Spinal cord (tissue), 9 donors: ENCODE measurements at regions not wholly inside any gene's neighbourhood (a gene's known extent, or its start where the extent isn't known, plus 50 kb on each side); places are given as distances from the start of the nearest gene placed in this dataset.
A peak's percentile ranks its signal among the peaks of the same experiment; 100 is the strongest.

Experiments
- DNase-seq, 6 donors: peaks; one replicate each; pipeline versions ENCODE4 v3.0.0 to v3.0.0-alpha.2; 2013 to 2015; ENCODE audit warnings: low spot score in 6 of 6, low read depth in 4 of 6
- H3K27ac ChIP-seq: one replicate; pipeline ENCODE4 v1.5.1; 2013; ENCODE audit warnings: low read depth, low read length, control low read depth
- H3K27me3 ChIP-seq: one replicate; pipeline ENCODE4 v1.6.1; 2013; ENCODE audit warnings: low read length; ENCODE audit not compliant: control insufficient read depth, insufficient read depth
- H3K36me3 ChIP-seq: one replicate; pipeline ENCODE4 v1.6.1; 2013; ENCODE audit warnings: low read length; ENCODE audit not compliant: control insufficient read depth, insufficient read depth
- H3K4me1 ChIP-seq: one replicate; pipeline ENCODE4 v1.6.1; 2013; ENCODE audit warnings: low read length; ENCODE audit not compliant: control insufficient read depth, insufficient read depth
- H3K4me3 ChIP-seq: one replicate; pipeline ENCODE4 v1.5.1; 2013; ENCODE audit warnings: low read depth, low read length, control low read depth
- H3K9me3 ChIP-seq: one replicate; pipeline ENCODE4 v1.6.1; 2013; ENCODE audit warnings: low read length; ENCODE audit not compliant: control insufficient read depth, insufficient read depth
- WGBS: methylation state at CpG from one replicate; pipeline ENCODE4 v1.1.5; 2013; ENCODE audit warnings: missing lambda C conversion rate; ENCODE audit not compliant: insufficient coverage; 5-methylcytosine and 5-hydroxymethylcytosine counted together
- donor health status: healthy.

DNA sequence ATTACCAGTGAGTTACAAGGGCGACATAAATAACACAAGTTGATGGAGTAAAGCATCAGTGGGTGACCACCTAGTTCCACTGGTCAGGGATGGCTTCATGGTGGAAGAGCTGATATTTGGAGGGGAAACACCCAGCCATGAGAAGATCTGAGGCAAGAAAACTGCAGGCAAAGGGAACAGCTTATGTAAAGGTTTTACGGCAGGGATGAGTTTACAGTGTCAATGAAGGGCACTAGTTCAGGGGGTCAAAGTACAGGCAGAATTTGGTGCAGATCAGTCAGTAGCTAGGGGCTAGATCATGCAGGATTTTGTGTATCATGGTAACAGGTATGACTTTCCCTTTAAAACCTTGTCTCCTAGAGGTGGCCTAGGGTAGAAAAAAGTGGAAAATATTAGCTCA lies 339.6 kb downstream of the PMP22 start:
- 93% methylated on average over 2 of the region's 2 CpGs for WGBS
- no peaks in the 10 kb centered on the region for H3K36me3 ChIP-seq

DNA sequence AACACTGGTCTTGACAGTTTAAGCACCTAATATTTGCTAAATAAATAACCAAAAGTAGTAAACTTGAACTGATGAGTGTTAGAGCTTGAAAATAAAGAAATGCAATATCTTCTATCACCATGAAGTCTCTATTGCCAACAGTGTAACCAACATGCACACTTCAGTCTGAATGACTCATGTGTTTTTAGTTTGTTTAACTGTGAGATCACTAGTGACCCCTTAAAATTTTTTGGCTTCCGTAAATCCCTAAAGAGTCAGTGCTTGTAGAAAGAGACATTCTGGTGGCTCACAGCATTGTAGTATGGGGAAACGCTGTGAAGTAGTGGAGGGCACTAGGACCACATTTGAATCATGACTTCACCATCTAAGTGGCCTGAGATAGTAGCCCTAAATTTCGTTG lies 341.1 kb downstream of the PMP22 start:
- WGBS = 100% methylated on average over 1 of the region's 3 CpGs
- no peak for DNase-seq
- H3K4me3 ChIP-seq = no peak overlapping the region
- H3K36me3 ChIP-seq = no peaks in the 10 kb centered on the region
- H3K9me3 ChIP-seq = no peaks in the 10 kb centered on the region
- no peaks in the 10 kb centered on the region for H3K4me1 ChIP-seq
- no peaks in the 10 kb centered on the region for H3K27me3 ChIP-seq
- H3K27ac ChIP-seq = no peak overlapping the region

More for the DNA sequence above, 339.6 kb downstream of the PMP22 start:
- Histone ChIP-seq H3K4me3 (no peak overlapping the region), H3K27ac (no peak overlapping the region), H3K27me3 (no peaks in the 10 kb centered on the region), H3K4me1 (no peaks in the 10 kb centered on the region), H3K9me3 (no peaks in the 10 kb centered on the region)
- no peak for DNase-seq

DNA sequence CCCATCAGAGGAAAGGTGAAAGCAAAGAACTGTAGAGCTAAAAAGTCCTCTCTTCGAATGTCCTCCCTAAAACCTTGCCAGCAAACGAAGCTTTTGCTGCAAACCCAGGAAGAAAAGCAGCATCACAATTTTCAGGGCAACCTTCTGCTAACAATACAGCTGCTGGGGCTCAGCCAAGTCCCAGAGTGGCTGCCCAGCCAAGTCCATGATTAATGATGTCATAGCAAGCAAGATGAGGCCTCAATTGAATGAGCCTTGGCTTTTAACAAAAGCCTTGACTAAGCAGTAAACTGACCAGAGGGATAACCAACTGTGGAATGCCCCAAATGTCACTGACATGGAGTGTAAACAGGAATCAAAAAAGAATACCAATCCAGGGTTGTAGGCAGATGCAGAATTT lies 342.7 kb downstream of the PMP22 start:
- no peaks in the 10 kb centered on the region for H3K27me3 ChIP-seq
- no peak overlapping the region for H3K4me3 ChIP-seq
- no peaks in the 10 kb centered on the region for H3K36me3 ChIP-seq
- peak overlapping the region; percentile 30 for H3K27ac ChIP-seq
- 43% methylated on average over 2 of the region's 2 CpGs for WGBS
- H3K4me1 ChIP-seq = no peaks in the 10 kb centered on the region
- peak in 4 of 6 donors; percentile 43 to 83 (median 66) for DNase-seq
- no peaks in the 10 kb centered on the region for H3K9me3 ChIP-seq

DNA sequence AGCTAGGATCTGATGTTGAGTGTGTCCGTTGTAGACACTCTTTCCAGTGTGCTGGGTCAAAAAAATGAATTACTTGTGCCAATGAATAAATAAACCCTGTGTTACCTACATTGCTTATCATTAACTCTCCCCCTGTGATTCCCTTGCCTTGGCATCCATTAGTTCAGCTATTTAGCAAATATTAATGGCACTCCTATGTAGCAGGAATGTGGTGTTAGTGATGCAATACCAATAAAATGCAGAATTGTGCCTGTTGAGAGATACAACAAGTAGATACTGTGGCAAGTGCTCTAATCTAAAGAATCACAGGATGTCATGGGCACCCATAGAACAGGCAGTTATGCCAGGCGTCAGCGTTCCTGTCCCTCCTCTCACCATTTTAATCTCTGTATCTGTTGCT lies 343.2 kb downstream of the PMP22 start:
- H3K9me3 ChIP-seq = no peaks in the 10 kb centered on the region
- H3K27ac ChIP-seq = peak overlapping the region; percentile 30

DNA sequence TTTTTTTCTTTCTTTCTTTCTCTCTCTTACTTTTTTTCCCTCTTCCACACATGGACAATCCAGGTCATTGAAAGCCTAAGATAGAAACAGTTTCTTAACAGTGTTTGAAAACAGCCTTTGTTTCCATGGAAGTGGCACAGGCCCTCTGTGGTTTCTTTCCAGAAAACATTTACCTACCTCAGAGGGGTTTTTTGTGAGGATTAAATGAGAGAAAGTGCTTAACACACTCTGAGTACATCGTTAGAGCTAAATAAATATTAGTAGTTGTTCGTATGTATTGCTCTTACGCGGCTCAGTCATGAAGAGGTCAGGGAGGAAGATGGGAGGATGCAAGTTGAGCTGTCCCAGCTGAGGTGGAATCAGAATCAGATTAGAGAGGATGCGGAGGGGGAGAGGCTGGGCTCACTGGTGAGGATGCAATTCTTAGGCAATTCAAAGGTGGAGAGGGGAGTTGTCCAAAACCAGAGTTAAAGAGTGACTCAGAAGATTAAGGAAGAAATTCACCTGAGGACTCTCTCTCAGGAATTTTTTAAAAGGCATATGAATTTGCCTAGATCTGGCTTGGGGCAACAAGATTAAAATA lies 345.4 kb downstream of the PMP22 start:
- Histone ChIP-seq H3K4me3 (no peak overlapping the region), H3K9me3 (no peaks in the 10 kb centered on the region), H3K36me3 (no peaks in the 10 kb centered on the region), H3K27ac (no peak overlapping the region), H3K4me1 (no peaks in the 10 kb centered on the region), H3K27me3 (no peaks in the 10 kb centered on the region)
- WGBS = 32% methylated on average over 5 of the region's 5 CpGs
- peak in 3 of 6 donors; percentile 41 to 83 (median 42) for DNase-seq

More for the DNA sequence above, 343.2 kb downstream of the PMP22 start:
- no peaks in the 10 kb centered on the region for H3K27me3 ChIP-seq
- no peak overlapping the region for H3K4me3 ChIP-seq
- no peaks in the 10 kb centered on the region for H3K36me3 ChIP-seq
- DNase-seq = no peak
- no peaks in the 10 kb centered on the region for H3K4me1 ChIP-seq
- WGBS = no CpG with 5 or more reads among the region's 3 CpGs

DNA sequence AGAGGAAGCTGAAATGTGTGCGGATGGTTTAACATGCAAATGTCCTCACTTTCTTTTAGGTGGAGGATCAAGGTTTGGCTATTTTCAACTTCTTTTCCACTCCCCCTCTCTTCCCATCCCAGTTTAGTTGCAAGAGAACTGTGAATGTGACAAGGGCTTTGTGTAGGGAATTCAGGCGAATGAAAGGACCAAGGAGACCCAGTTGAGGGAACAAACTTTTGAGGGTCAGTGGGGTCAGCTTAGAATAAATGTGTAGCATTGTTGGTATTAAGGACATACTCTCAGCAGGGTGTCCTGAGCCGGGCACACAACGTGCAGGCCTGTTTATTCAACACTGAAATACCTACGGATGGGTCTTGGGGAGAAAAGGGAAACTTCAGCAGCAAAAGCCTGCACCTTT lies 346.0 kb downstream of the PMP22 start:
- WGBS = 14% methylated on average over 4 of the region's 5 CpGs
- H3K4me1 ChIP-seq = no peaks in the 10 kb centered on the region
- no peak overlapping the region for H3K27ac ChIP-seq
- H3K4me3 ChIP-seq = no peak overlapping the region
- H3K9me3 ChIP-seq = no peaks in the 10 kb centered on the region
- H3K27me3 ChIP-seq = no peaks in the 10 kb centered on the region
- peak in 3 of 6 donors; percentile 22 to 58 (median 33) for DNase-seq
- H3K36me3 ChIP-seq = no peaks in the 10 kb centered on the region

DNA sequence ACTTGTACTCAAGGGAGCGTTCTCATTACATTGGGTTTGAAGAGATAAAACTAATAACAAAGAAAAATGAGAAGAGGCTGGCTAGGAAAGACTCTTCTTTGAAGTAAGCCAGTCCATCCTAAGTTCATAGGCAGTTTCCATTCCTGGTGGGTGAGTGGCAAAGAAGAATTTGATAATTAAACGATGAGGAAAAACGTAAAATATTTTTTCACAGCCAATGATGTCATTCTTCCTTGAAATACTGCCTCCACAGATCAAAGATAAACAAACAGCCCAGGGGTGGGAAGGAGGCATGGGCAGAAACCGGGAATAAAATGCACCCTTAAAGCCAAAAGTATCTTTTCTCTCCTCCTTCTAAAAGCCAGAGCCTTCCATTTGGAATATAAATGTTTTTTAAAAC lies 346.6 kb downstream of the PMP22 start:
- no CpG with 5 or more reads among the region's 4 CpGs for WGBS
- H3K4me3 ChIP-seq = no peak overlapping the region
- no peaks in the 10 kb centered on the region for H3K27me3 ChIP-seq
- no peaks in the 10 kb centered on the region for H3K4me1 ChIP-seq
- no peaks in the 10 kb centered on the region for H3K36me3 ChIP-seq
- H3K27ac ChIP-seq = no peak overlapping the region
- DNase-seq = peak in 2 of 6 donors; percentile 9 to 23
- H3K9me3 ChIP-seq = no peaks in the 10 kb centered on the region

DNA sequence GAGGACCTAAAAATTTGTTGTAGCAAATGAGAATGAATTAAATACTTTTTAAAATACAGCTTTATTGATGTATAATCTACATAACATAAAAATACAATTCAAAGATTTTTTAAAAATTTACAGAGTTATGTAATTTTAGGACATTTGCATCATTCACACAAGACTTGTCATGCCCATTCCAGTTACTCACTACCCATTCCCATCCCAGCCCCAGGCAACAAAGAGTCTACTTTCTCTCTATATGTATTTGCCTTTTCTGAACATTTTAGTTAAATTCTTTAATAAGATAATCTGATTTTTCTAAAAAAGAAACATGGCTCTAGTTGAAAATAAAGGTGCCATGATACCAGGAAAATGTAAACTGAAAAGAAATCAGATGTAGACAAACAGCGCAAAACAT lies 354.2 kb downstream of the PMP22 start:
- no CpG with 5 or more reads among the region's 1 CpG for WGBS
- Histone ChIP-seq H3K4me3 (no peak overlapping the region), H3K9me3 (no peaks in the 10 kb centered on the region), H3K36me3 (no peaks in the 10 kb centered on the region), H3K27ac (no peak overlapping the region), H3K27me3 (no peaks in the 10 kb centered on the region), H3K4me1 (no peaks in the 10 kb centered on the region)
- no peak for DNase-seq

DNA sequence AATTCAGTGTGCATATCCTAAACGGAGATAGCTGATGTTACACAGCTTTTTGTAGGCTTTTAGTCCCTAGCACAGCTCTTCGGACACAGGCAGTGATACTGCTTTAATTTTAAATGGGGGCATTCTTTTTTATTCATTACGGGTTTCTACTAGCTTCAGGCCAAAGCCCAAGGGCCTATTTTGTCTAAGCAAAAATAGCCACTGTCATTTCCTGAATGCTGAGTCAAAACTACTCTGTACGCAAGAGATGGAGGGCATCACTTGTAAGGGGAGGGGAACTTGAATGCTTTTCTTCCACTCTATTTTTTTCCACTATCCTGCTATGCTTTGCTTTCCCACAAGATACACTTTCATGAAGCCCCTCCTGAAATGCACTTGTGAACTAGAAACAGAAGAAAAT lies 360.7 kb downstream of the PMP22 start:
- Histone ChIP-seq H3K27ac (no peak overlapping the region), H3K4me3 (no peak overlapping the region), H3K27me3 (no peaks in the 10 kb centered on the region), H3K9me3 (no peaks in the 10 kb centered on the region), H3K4me1 (no peaks in the 10 kb centered on the region), H3K36me3 (no peaks in the 10 kb centered on the region)
- DNase-seq = no peak
- 50% methylated on average over 1 of the region's 4 CpGs for WGBS

DNA sequence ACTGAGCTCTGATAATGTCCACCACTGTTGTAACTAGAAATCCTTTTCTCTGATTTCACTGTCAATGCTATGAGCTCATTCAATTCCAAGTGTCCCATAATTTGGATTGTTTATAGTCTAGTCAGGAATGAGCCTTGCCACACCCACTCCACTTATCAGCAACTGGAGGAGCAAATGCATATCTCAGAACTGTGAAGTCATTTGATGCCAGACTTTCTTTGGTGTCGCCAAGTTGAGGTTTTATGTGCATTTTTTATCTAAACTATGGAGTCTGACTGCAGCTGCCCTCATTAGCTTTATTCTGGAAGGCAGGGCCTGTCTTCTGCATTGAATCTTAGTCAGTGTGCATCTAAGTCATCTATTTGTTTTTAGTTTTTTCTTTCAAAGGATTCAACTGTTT lies 361.3 kb downstream of the PMP22 start:
- WGBS = no CpG with 5 or more reads among the region's 1 CpG
- H3K36me3 ChIP-seq = no peaks in the 10 kb centered on the region
- no peaks in the 10 kb centered on the region for H3K9me3 ChIP-seq
- H3K27me3 ChIP-seq = no peaks in the 10 kb centered on the region
- H3K4me1 ChIP-seq = no peaks in the 10 kb centered on the region
- no peak overlapping the region for H3K27ac ChIP-seq
- no peak overlapping the region for H3K4me3 ChIP-seq
- DNase-seq = no peak
